NCI-H1417 treated with DMSO at 0.1 percent for 48 hours (cell line): ENCODE measurements at regions not wholly inside any gene's neighbourhood (a gene's known extent, or its start where the extent isn't known, plus 50 kb on each side); places are given as distances from the start of the nearest gene placed in this dataset.

Experiments used
- DNase-seq: peaks from one replicate; lab custom pipeline; 2025; lab: John Stamatoyannopoulos, UW

GRCh38 chr18:40651163-40651562 is 1303.9 kb upstream of the PIK3C3 start:
- no peak for DNase-seq

GRCh38 chr18:40642692-40643229 is 1312.3 kb upstream of the PIK3C3 start:
- DNase-seq: no peak

GRCh38 chr18:40631319-40631718 is 1323.7 kb upstream of the PIK3C3 start:
- no peak for DNase-seq

GRCh38 chr18:40630496-40630895 is 1324.5 kb upstream of the PIK3C3 start:
- no peak for DNase-seq

- no peak for DNase-seq
These were observed 1330.1 kb upstream of the PIK3C3 start for GRCh38 chr18:40624959-40625358.

- no peak for DNase-seq
These were observed 1341.3 kb upstream of the PIK3C3 start for GRCh38 chr18:40613721-40614120.

GRCh38 chr18:40612356-40612755 is 1342.7 kb upstream of the PIK3C3 start:
- no peak for DNase-seq

- DNase-seq: no peak
These were observed 1346.8 kb upstream of the PIK3C3 start for GRCh38 chr18:40608226-40608625.

GRCh38 chr18:40607542-40608148 is 1347.4 kb upstream of the PIK3C3 start:
- DNase-seq: peak; percentile 61

- no peak for DNase-seq
These were observed 1348.0 kb upstream of the PIK3C3 start for GRCh38 chr18:40606996-40607395.

GRCh38 chr18:40583671-40584070 is 1371.4 kb upstream of the PIK3C3 start:
- DNase-seq: no peak

- no peak for DNase-seq
These were observed 1372.9 kb upstream of the PIK3C3 start for GRCh38 chr18:40582105-40582504.

GRCh38 chr18:40577981-40578365 is 1377.1 kb upstream of the PIK3C3 start:
- no peak for DNase-seq

- peak; percentile 38 for DNase-seq
These were observed 1377.6 kb upstream of the PIK3C3 start for GRCh38 chr18:40577239-40577980.

- DNase-seq: peak; percentile 15
These were observed 1378.4 kb upstream of the PIK3C3 start for GRCh38 chr18:40576507-40577115.

- DNase-seq: no peak
These were observed 1384.4 kb upstream of the PIK3C3 start for GRCh38 chr18:40570615-40571014.

GRCh38 chr18:40569605-40570004 is 1385.4 kb upstream of the PIK3C3 start:
- DNase-seq: no peak

- no peak for DNase-seq
These were observed 1388.6 kb upstream of the PIK3C3 start for GRCh38 chr18:40566510-40566844.

GRCh38 chr18:40565805-40566509 is 1389.1 kb upstream of the PIK3C3 start:
- no peak for DNase-seq

- DNase-seq: no peak
These were observed 1395.5 kb upstream of the PIK3C3 start for GRCh38 chr18:40559556-40559955.

- no peak for DNase-seq
These were observed 1396.2 kb upstream of the PIK3C3 start for GRCh38 chr18:40558706-40559392.

GRCh38 chr18:40555914-40556313 is 1399.1 kb upstream of the PIK3C3 start:
- DNase-seq: no peak
